Activated T-helper 1 cell treated with anti-CD3 and anti-CD28 coated beads, Interleukin-12 subunit alpha, Interleukin-12 subunit beta, Interleukin-2, Interleukin-4 antibody, amounts not matched to agents 30 ng/mL and 10 ng/mL and 1 ng/mL, durations not matched to agents 14 hours and 24 hours and 36 hours (primary cell): ENCODE measurements at regions not wholly inside any gene's neighbourhood (a gene's known extent, or its start where the extent isn't known, plus 50 kb on each side); places are given as distances from the start of the nearest gene placed in this dataset.

Source experiments
- DNase-seq: peaks from one replicate; pipeline ENCODE4 v3.0.0; 2021; ENCODE audit warnings: low spot score
- H3K27ac Mint-ChIP-seq: one replicate; pipeline ENCODE4 v1.8.0; 2021; ENCODE audit warnings: mild to moderate bottlenecking, mixed read lengths
- H3K27me3 Mint-ChIP-seq: one replicate; pipeline ENCODE4 v1.8.0; 2022; ENCODE audit warnings: mild to moderate bottlenecking, moderate library complexity, mixed read lengths; ENCODE audit not compliant: insufficient read depth
- H3K36me3 Mint-ChIP-seq: one replicate; pipeline ENCODE4 v1.8.0; 2021; ENCODE audit warnings: low read depth, mixed read lengths
- H3K4me1 Mint-ChIP-seq: one replicate; pipeline ENCODE4 v1.8.0; 2021; ENCODE audit warnings: low read depth, mixed read lengths
- H3K4me3 Mint-ChIP-seq: one replicate; pipeline ENCODE4 v1.8.0; 2021; ENCODE audit warnings: mild to moderate bottlenecking, moderate library complexity, mixed read lengths
- H3K9me3 Mint-ChIP-seq: one replicate; pipeline ENCODE4 v1.8.0; 2021; ENCODE audit warnings: mixed read lengths
- intact Hi-C: fragments of 100-400 bp; cut with micrococcal nuclease; formaldehyde crosslinking; loops from one replicate; pipeline ENCODE4 v1.15.1; 2024

GRCh38 chr3:55162031-55162795 is 234.4 kb upstream of the LRTM1 start:
- peaks cover 6% of the 10 kb centered on the region for H3K9me3 Mint-ChIP-seq
- H3K27me3 Mint-ChIP-seq = no peaks in the 10 kb centered on the region
- DNase-seq = no peak
- H3K4me3 Mint-ChIP-seq = no peak overlapping the region
- no peaks in the 10 kb centered on the region for H3K4me1 Mint-ChIP-seq
- no peak overlapping the region for H3K27ac Mint-ChIP-seq
- intact Hi-C loops = no loop called here
- H3K36me3 Mint-ChIP-seq = no peaks in the 10 kb centered on the region

DNA sequence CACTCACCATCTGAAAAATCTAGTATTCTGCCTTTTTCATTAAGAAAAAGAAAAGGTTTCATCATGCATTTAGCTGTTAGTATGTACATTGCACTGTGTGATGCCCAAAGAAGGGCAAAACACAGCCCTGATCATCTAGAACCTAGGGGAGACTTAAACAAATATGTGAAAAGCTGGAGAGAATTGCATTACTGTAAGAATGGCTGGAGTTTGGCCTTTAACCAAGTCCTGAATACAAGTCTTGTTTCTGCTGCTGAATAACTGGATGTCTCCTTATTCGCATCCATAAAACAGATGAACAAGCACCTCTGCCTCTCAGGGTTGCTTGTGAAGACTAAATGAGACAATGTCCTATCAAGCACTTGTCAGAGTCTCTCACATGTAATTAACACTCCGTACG is 233.4 kb upstream of the LRTM1 start:
- Mint-ChIP-seq H3K4me1 (no peaks in the 10 kb centered on the region), H3K36me3 (no peaks in the 10 kb centered on the region), H3K27me3 (no peaks in the 10 kb centered on the region), H3K9me3 (peaks cover 6% of the 10 kb centered on the region), H3K27ac (no peak overlapping the region), H3K4me3 (no peak overlapping the region)
- no peak for DNase-seq
- intact Hi-C loops = no loop called here

DNA sequence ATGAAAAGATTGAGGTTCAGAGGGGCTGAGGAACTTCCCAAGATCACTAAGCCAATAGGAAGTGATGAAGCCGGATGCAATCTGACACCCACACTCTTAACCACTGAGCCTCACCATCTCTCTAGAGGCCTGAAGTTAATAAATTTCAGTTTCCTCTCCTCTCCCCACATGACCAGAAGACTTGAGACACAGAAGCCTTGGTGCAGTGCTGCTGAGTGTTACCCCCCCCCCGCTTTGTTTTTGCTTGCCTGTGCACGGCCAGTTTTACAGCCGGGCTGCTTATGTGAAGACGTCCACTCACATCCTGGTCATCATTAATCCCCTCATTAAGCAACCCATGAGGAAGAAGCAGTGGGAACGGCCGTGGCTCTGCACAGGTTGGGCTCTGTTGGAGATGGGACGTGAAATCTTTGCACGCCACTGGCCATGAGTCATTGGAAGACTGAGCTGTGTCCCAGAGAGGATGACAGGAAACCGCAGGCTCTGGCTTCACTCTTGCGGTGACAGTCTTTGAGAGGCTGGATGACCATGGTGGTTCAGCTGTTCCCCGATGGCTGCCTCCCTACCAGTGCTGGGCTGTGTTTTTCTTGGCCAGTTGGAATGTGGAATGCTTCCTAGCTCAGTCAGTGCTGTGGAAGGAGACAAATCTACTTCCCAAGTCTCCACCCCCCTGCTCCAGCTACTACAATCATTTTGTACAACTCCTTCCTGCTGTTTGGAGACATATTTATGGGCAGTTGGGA is 232.6 kb upstream of the LRTM1 start:
- peaks cover 6% of the 10 kb centered on the region for H3K9me3 Mint-ChIP-seq

DNA sequence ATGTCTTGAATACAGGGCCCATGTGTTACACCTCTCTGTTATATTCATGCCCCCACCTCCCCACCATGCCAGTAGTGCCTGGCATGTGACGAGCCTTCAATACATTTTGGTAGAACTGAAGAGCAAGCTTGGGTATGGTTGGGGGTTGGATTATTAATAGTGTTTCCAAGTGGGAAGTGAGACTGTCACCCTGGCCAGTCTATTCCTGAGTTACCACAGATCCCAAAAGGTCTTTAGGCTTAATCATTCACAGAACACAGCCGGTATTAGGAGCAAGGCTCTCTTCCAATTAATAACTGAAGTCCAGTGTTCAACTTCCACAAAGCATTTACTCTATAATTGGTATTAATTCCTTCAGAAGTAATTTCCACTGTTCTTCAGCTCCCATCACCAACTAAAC is 231.9 kb upstream of the LRTM1 start:
- Mint-ChIP-seq H3K9me3 (peaks cover 6% of the 10 kb centered on the region), H3K4me1 (no peaks in the 10 kb centered on the region), H3K36me3 (no peaks in the 10 kb centered on the region), H3K4me3 (no peak overlapping the region), H3K27ac (no peak overlapping the region), H3K27me3 (no peaks in the 10 kb centered on the region)
- no peak for DNase-seq
- intact Hi-C loops = no loop called here

More for the DNA sequence above, 232.6 kb upstream of the LRTM1 start:
- no peaks in the 10 kb centered on the region for H3K27me3 Mint-ChIP-seq
- H3K36me3 Mint-ChIP-seq = no peaks in the 10 kb centered on the region
- H3K4me3 Mint-ChIP-seq = no peak overlapping the region
- no peak overlapping the region for H3K27ac Mint-ChIP-seq
- intact Hi-C loops = no loop called here
- H3K4me1 Mint-ChIP-seq = no peaks in the 10 kb centered on the region
- no peak for DNase-seq

DNA sequence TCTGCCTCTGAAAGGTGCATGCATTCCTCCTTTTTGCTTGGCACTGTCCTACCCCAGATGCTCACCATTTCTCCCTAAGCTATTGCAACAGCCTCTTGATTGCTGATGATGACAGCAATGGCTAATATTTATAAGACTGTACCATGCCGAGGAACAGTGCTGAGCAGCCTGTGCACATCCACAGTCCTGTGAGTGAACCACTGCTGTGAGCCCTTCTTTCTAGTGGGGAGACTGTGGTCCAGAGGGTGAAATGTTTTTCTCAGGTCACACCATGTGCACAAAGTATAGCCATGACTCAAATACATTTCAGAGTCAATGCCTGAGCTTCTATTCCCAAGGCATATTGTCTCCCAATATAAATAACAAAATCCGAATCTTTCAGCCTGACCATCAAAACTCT is 231.2 kb upstream of the LRTM1 start:
- no peak for DNase-seq
- H3K27me3 Mint-ChIP-seq = no peaks in the 10 kb centered on the region
- H3K4me1 Mint-ChIP-seq = no peaks in the 10 kb centered on the region
- no peak overlapping the region for H3K4me3 Mint-ChIP-seq
- H3K27ac Mint-ChIP-seq = no peak overlapping the region
- intact Hi-C loops = no loop called here
- peaks cover 6% of the 10 kb centered on the region for H3K9me3 Mint-ChIP-seq
- no peaks in the 10 kb centered on the region for H3K36me3 Mint-ChIP-seq

DNA sequence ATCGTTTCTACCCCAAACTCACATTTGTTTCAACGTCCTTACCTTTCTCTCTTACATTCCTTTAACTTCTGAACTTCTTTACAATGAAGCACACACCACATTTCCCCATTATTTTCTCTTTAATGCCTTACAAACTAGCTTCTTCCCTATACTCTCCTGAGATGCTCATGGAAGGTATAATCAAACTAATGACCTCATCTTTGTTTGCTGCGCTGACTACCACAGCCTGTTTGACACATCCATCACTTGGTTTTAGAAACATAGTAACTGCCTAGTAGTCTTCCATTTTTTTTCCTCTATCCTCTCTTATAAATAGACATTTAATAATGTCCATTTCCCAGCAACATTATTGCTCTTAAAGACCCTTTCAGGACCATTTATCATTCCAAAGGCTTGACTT is 230.5 kb upstream of the LRTM1 start:
- no peak for DNase-seq
- H3K4me1 Mint-ChIP-seq = no peaks in the 10 kb centered on the region
- intact Hi-C loops = no loop called here
- H3K4me3 Mint-ChIP-seq = no peak overlapping the region
- no peaks in the 10 kb centered on the region for H3K36me3 Mint-ChIP-seq
- H3K27me3 Mint-ChIP-seq = no peaks in the 10 kb centered on the region
- no peak overlapping the region for H3K27ac Mint-ChIP-seq
- H3K9me3 Mint-ChIP-seq = peaks cover 4% of the 10 kb centered on the region

DNA sequence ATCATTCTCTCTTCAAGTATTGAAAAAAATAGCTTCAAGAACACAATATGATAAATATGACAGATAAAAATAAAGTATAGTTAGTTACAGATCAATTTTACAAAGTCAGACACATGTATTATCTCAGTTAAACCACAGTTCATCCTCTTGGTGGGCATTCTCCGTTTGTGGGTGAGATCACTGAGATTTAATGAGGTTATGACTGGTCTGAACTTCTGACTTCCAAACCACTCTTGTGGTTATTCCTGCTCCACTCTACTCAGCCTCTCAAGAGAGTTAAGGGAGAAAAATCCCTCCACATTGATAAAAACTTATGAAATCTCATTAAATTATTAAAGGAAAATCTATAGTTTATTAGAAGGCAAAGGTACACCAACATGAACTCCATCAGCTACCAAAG is 229.9 kb upstream of the LRTM1 start:
- Mint-ChIP-seq H3K36me3 (no peaks in the 10 kb centered on the region), H3K4me1 (no peaks in the 10 kb centered on the region), H3K27me3 (no peaks in the 10 kb centered on the region), H3K4me3 (no peak overlapping the region), H3K27ac (no peak overlapping the region), H3K9me3 (peaks cover 3% of the 10 kb centered on the region)
- no peak for DNase-seq
- intact Hi-C loops = no loop called here

DNA sequence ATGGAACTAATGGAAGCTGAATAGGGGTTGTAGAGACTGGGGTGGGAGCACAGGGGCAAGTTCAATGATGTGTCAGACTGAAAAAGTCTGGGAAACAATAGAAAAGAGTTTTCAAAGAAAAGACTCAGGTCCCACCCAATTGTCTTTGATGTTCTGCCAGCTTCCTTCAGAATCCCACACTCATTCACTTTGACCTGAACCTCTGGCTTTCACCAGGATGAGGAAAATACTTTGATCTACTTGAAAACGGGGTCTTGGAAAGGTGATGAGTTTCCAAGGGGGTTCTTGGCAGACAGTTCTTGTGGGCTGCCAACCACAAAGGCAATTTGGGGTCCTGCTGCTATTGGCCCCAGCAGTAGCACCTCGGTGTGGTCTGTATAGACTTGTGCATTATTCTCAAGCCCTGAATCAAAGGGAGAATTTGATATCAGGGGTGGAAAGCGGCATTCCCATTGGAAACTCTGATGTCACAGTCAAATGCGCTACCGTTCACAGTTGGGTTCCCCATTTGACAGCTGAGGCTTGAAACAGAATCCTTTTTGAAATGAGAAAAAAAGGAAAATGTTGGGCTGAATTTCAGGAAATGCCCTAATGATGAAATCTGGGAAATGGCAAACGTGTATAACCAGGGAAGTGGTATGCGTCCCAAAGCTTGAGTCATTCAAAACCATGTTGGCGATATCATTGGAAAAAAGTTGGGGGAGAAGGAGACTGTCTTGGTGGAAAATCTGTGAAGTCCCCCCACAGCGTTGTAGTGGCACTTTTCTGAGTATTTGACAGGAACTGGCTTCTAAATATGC is 229.2 kb upstream of the LRTM1 start:
- peaks cover 5% of the 10 kb centered on the region for H3K9me3 Mint-ChIP-seq
- no peaks in the 10 kb centered on the region for H3K4me1 Mint-ChIP-seq
- no peak overlapping the region for H3K4me3 Mint-ChIP-seq
- intact Hi-C loops = no loop called here
- no peak for DNase-seq
- no peaks in the 10 kb centered on the region for H3K27me3 Mint-ChIP-seq
- H3K27ac Mint-ChIP-seq = no peak overlapping the region
- H3K36me3 Mint-ChIP-seq = no peaks in the 10 kb centered on the region

- H3K36me3 Mint-ChIP-seq = no peaks in the 10 kb centered on the region
- H3K4me3 Mint-ChIP-seq = no peak overlapping the region
- peaks cover 5% of the 10 kb centered on the region for H3K9me3 Mint-ChIP-seq
- intact Hi-C loops = no loop called here
- no peaks in the 10 kb centered on the region for H3K4me1 Mint-ChIP-seq
- H3K27ac Mint-ChIP-seq = no peak overlapping the region
- no peaks in the 10 kb centered on the region for H3K27me3 Mint-ChIP-seq
- no peak for DNase-seq
Observed at GRCh38 chr3:55147856-55148720, 220.2 kb upstream of the LRTM1 start.

GRCh38 chr3:55147406-55147805 is 219.5 kb upstream of the LRTM1 start:
- Mint-ChIP-seq H3K4me1 (no peaks in the 10 kb centered on the region), H3K4me3 (no peak overlapping the region), H3K27ac (no peak overlapping the region), H3K27me3 (no peaks in the 10 kb centered on the region), H3K9me3 (peaks cover 1% of the 10 kb centered on the region), H3K36me3 (no peaks in the 10 kb centered on the region)
- intact Hi-C loops = no loop called here
- no peak for DNase-seq

DNA sequence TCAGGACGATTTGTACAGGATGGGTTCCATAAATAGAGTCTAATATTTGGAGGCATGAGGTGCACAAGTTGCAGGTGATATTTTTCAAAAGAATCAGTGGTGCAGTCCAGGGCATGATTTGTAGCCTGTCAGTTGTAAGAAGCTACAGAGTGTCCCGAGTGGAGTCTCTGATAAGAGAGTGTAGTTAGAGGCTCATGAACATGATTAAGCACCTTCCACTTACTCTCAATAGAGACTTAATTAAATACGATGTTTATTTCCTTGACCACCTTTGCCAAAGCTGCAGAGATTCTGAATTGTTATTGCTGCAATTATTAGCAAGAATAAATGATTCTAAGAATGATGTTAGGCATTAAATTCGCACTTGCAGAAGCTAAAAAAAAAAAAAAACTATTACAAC is 218.4 kb upstream of the LRTM1 start:
- intact Hi-C loops = no loop called here
- Mint-ChIP-seq H3K36me3 (no peaks in the 10 kb centered on the region), H3K4me3 (no peak overlapping the region), H3K9me3 (no peaks in the 10 kb centered on the region), H3K27me3 (no peaks in the 10 kb centered on the region), H3K27ac (no peak overlapping the region), H3K4me1 (no peaks in the 10 kb centered on the region)
- DNase-seq = no peak

GRCh38 chr3:55144015-55144673 is 216.3 kb upstream of the LRTM1 start:
- H3K4me1 Mint-ChIP-seq = no peaks in the 10 kb centered on the region
- no peaks in the 10 kb centered on the region for H3K36me3 Mint-ChIP-seq
- no peaks in the 10 kb centered on the region for H3K27me3 Mint-ChIP-seq
- H3K4me3 Mint-ChIP-seq = no peak overlapping the region
- DNase-seq = no peak
- intact Hi-C loops = no loop called here
- H3K27ac Mint-ChIP-seq = no peak overlapping the region
- no peaks in the 10 kb centered on the region for H3K9me3 Mint-ChIP-seq
